ENCODE measurements at regions not wholly inside any gene's neighbourhood (a gene's known extent, or its start where the extent isn't known, plus 50 kb on each side); places are given as distances from the start of the nearest gene placed in this dataset.

DNA sequence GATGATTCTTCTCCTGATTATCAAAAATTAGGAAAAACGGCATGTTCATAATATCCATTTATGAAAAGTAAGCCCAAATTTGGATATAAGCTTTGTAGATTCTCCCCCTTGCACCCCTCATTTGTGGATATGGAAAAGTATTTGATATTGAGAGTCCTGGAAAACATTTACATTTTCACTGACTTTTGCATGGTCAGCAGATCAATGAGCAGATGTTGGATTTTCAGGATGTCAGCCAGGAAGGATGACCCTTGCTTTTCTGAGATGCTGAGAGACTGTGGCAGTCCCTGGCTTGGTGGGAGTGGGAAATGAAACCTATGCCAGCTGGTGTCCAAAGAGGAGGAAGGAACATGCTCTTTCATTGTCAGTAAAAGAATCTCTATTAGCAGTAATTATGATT, 410.8 kb downstream of the DMAC1 start:
- FAIRE-seq = no peak
- Histone ChIP-seq H3K27ac (ENCODE audit: low read depth in 2 of 2, low read length in 2 of 2) (no peak overlapping the region), H3K27me3 (ENCODE audit: control insufficient read depth, insufficient read depth, low read length) (no peaks in the 10 kb centered on the region), H3K9me3 (ENCODE audit: control insufficient read depth in 2 of 3, insufficient read depth in 1 of 3, low read length in 3 of 3) (no peaks in the 10 kb centered on the region), H3K4me1 (ENCODE audit: control insufficient read depth in 2 of 3, insufficient read depth in 2 of 3, low read depth in 1 of 3, low read length in 3 of 3) (no peaks in the 10 kb centered on the region), H3K9ac (ENCODE audit: low read length in 3 of 3) (no peak overlapping the region), H3K36me3 (ENCODE audit: control insufficient read depth in 2 of 3, insufficient read depth in 3 of 3, low read length in 3 of 3) (no peaks in the 10 kb centered on the region), H3K4me3 (ENCODE audit: low read length in 3 of 3) (no peak overlapping the region)
- TF ChIP-seq, protein P1, sequence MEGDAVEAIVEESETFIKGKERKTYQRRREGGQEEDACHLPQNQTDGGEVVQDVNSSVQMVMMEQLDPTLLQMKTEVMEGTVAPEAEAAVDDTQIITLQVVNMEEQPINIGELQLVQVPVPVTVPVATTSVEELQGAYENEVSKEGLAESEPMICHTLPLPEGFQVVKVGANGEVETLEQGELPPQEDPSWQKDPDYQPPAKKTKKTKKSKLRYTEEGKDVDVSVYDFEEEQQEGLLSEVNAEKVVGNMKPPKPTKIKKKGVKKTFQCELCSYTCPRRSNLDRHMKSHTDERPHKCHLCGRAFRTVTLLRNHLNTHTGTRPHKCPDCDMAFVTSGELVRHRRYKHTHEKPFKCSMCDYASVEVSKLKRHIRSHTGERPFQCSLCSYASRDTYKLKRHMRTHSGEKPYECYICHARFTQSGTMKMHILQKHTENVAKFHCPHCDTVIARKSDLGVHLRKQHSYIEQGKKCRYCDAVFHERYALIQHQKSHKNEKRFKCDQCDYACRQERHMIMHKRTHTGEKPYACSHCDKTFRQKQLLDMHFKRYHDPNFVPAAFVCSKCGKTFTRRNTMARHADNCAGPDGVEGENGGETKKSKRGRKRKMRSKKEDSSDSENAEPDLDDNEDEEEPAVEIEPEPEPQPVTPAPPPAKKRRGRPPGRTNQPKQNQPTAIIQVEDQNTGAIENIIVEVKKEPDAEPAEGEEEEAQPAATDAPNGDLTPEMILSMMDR (IDR thresholded peaks at IDR 0.05; ENCODE audit: borderline replicate concordance, extremely low read depth, insufficient read depth) = no peak
- intact Hi-C loops (cut with DNase I) = no loop called here
- no peak for DNase-seq

- TF ChIP-seq, protein P1 (IDR thresholded peaks at IDR 0.05; ENCODE audit: borderline replicate concordance, extremely low read depth, insufficient read depth) = no peak
- no peaks in the 10 kb centered on the region for H3K27me3 ChIP-seq (ENCODE audit: control insufficient read depth, insufficient read depth, low read length)
These were observed 411.7 kb downstream of the DMAC1 start for GRCh38 chr9:7387840-7388239.

DNA sequence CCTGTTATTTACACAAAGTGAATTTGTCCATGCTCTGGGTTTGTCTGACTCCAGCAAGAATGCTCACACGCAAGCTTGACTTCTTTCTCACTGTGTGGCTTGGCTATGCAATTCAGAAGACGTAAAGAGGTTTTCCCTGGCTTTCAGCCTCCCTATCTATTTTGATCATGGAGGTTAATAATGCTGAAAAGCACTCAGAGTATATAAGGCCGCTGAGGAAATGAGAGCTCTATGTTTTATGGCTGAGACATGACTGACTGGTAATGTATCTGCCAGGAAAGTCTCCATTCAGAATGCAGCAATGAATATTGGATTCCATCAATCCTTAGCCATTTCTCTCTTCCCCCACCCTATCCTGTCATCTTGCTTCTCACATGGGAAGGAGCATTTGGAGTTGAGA, 417.3 kb downstream of the DMAC1 start:
- TF ChIP-seq, protein P1 (IDR thresholded peaks at IDR 0.05; ENCODE audit: borderline replicate concordance, extremely low read depth, insufficient read depth) = no peak
- Histone ChIP-seq H3K9me3 (ENCODE audit: control insufficient read depth in 2 of 3, insufficient read depth in 1 of 3, low read length in 3 of 3) (no peaks in the 10 kb centered on the region), H3K36me3 (ENCODE audit: control insufficient read depth in 2 of 3, insufficient read depth in 3 of 3, low read length in 3 of 3) (no peaks in the 10 kb centered on the region), H3K4me3 (ENCODE audit: low read length in 3 of 3) (no peak overlapping the region), H3K27me3 (ENCODE audit: control insufficient read depth, insufficient read depth, low read length) (no peaks in the 10 kb centered on the region), H3K9ac (ENCODE audit: low read length in 3 of 3) (no peak overlapping the region), H3K27ac (ENCODE audit: low read depth in 2 of 2, low read length in 2 of 2) (no peak overlapping the region), H3K4me1 (ENCODE audit: control insufficient read depth in 2 of 3, insufficient read depth in 2 of 3, low read depth in 1 of 3, low read length in 3 of 3) (no peaks in the 10 kb centered on the region)
- no peak for DNase-seq
- intact Hi-C loops (cut with DNase I) = no loop called here
- no peak for FAIRE-seq

More at GRCh38 chr9:7387840-7388239, 411.7 kb downstream of the DMAC1 start:
- intact Hi-C loops (cut with DNase I) = no loop called here
- DNase-seq = no peak
- Histone ChIP-seq H3K4me3 (ENCODE audit: low read length in 3 of 3) (no peak overlapping the region), H3K9ac (ENCODE audit: low read length in 3 of 3) (no peak overlapping the region), H3K36me3 (ENCODE audit: control insufficient read depth in 2 of 3, insufficient read depth in 3 of 3, low read length in 3 of 3) (no peaks in the 10 kb centered on the region), H3K4me1 (ENCODE audit: control insufficient read depth in 2 of 3, insufficient read depth in 2 of 3, low read depth in 1 of 3, low read length in 3 of 3) (no peaks in the 10 kb centered on the region), H3K27ac (ENCODE audit: low read depth in 2 of 2, low read length in 2 of 2) (no peak overlapping the region), H3K9me3 (ENCODE audit: control insufficient read depth in 2 of 3, insufficient read depth in 1 of 3, low read length in 3 of 3) (no peaks in the 10 kb centered on the region)
- FAIRE-seq = no peak

GRCh38 chr9:7377489-7377888, 422.1 kb downstream of the DMAC1 start:
- DNase-seq = no peak
- FAIRE-seq = no peak
- H3K4me1 ChIP-seq (ENCODE audit: control insufficient read depth in 2 of 3, insufficient read depth in 2 of 3, low read depth in 1 of 3, low read length in 3 of 3) = no peaks in the 10 kb centered on the region
- TF ChIP-seq, protein P1 (IDR thresholded peaks at IDR 0.05; ENCODE audit: borderline replicate concordance, extremely low read depth, insufficient read depth) = no peak
- intact Hi-C loops (cut with DNase I) = no loop called here
- no peaks in the 10 kb centered on the region for H3K27me3 ChIP-seq (ENCODE audit: control insufficient read depth, insufficient read depth, low read length)
- no peak overlapping the region for H3K27ac ChIP-seq (ENCODE audit: low read depth in 2 of 2, low read length in 2 of 2)
- H3K4me3 ChIP-seq (ENCODE audit: low read length in 3 of 3) = no peak overlapping the region
- H3K36me3 ChIP-seq (ENCODE audit: control insufficient read depth in 2 of 3, insufficient read depth in 3 of 3, low read length in 3 of 3) = no peaks in the 10 kb centered on the region
- no peak overlapping the region for H3K9ac ChIP-seq (ENCODE audit: low read length in 3 of 3)
- peaks cover 0 to 8% (median 0%) of the 10 kb centered on the region in 3 donors for H3K9me3 ChIP-seq (ENCODE audit: control insufficient read depth in 2 of 3, insufficient read depth in 1 of 3, low read length in 3 of 3)
